ENCODE measurements at regions not wholly inside any gene's neighbourhood (a gene's known extent, or its start where the extent isn't known, plus 50 kb on each side); places are given as distances from the start of the nearest gene placed in this dataset.

DNA sequence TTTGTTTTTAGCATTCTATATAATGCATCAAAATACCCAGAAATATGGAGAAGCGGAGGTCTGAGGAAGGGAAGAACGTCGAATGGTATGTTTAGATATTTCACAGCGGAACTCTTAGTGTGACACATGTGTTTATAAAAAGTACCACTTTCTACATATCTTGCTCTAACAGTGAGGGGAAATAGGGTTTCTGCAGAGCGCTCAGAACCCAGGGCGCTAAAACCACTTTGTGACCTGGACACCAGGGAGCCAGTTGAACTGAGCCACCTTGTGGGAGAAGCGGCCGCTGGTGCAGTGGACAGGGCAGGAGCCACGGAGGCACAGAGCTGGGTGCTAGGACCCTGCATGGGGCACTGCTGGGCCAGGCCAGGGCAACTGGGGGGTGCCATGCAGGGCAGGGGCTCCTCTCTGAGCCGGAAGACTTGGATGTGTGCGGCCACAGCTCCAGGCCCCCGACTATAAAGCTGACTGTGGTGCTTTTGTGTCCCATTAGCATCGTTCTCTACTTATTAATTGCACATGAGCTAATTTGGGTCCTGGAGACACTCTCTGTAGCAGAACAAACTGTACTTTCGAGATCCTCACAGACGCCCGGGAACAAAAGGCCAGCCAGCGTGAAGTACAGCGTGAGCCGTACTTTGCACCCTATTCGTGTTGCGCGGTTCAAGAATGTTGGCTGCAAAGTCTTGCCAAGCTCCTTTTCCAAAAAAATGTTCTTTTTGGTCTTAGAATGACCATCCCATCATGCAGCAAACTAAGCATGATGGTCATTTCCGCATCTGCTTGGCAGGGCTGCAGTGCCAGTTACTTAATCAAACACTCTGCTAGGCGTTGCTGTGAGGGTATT lies 151.9 kb upstream of the ALKAL2 start:
- H3K36me3 Mint-ChIP-seq (ENCODE audit: low read depth): no peaks in the 10 kb centered on the region
- intact Hi-C loops (cut with micrococcal nuclease): loop anchor here (5.0 to 10.0 kb wide), 3 partner anchors 177 to 225 kb away; partner anchors contain the start of genes ACP1 and SH3YL1
- no peak overlapping the region for H3K27ac Mint-ChIP-seq
- H3K4me1 Mint-ChIP-seq (ENCODE audit: low read depth): peaks cover 7% of the 10 kb centered on the region
- DNase-seq: no peak
- no peak overlapping the region for H3K4me3 Mint-ChIP-seq
- CTCF ChIA-PET: no interaction called here
- H3K27me3 Mint-ChIP-seq (ENCODE audit: low read depth): no peaks in the 10 kb centered on the region
- no peaks in the 10 kb centered on the region for H3K9me3 Mint-ChIP-seq

GRCh38 chr2:439077-439476 lies 151.2 kb upstream of the ALKAL2 start:
- intact Hi-C loops (cut with micrococcal nuclease): loop anchor here (5.0 to 10.0 kb wide), 3 partner anchors 177 to 226 kb away; partner anchors contain the start of genes ACP1 and SH3YL1
- peaks cover 9% of the 10 kb centered on the region for H3K4me1 Mint-ChIP-seq (ENCODE audit: low read depth)
- H3K27ac Mint-ChIP-seq: no peak overlapping the region
- H3K36me3 Mint-ChIP-seq (ENCODE audit: low read depth): no peaks in the 10 kb centered on the region
- no peaks in the 10 kb centered on the region for H3K9me3 Mint-ChIP-seq
- no peak overlapping the region for H3K4me3 Mint-ChIP-seq
- CTCF ChIA-PET: no interaction called here
- DNase-seq: no peak
- H3K27me3 Mint-ChIP-seq (ENCODE audit: low read depth): no peaks in the 10 kb centered on the region

DNA sequence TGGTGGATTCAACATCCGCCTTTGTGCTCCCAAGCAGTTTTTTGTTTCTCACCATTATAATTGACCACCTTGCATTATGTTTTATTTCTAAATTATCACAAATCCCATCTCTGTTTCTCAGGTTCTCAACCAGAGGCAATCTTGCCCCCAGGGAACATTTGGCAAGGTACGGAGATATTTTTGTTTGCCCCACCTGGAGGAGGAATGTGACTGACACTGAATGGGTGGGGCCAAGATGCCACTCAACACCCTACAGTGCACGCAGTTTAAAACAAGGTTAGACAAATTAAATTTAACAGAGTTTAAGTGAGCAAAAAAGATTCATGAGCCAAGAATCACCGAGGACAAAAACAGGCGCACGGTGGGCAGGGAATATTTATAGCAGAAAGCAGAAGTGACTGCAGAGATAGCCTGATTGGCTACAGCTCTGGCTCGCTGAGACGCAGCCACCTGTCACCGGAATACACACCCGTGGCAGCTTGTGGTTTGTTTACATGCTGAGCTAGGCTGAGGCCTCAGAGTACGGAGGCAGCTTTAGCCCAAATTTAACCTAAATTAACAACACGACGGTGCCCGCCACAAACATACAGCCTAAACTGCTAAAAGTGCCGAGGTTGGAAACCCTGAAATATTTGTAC lies 150.0 kb upstream of the ALKAL2 start:
- peaks cover 9% of the 10 kb centered on the region for H3K4me1 Mint-ChIP-seq (ENCODE audit: low read depth)
- no peaks in the 10 kb centered on the region for H3K9me3 Mint-ChIP-seq
- no peak overlapping the region for H3K27ac Mint-ChIP-seq
- H3K27me3 Mint-ChIP-seq (ENCODE audit: low read depth): no peaks in the 10 kb centered on the region
- H3K4me3 Mint-ChIP-seq: peak overlapping the region; percentile 65
- CTCF ChIA-PET: no interaction called here
- no peaks in the 10 kb centered on the region for H3K36me3 Mint-ChIP-seq (ENCODE audit: low read depth)
- intact Hi-C loops (cut with micrococcal nuclease): loop anchor here (1.0 to 10.0 kb wide), 4 partner anchors 8 to 227 kb away; partner anchors contain the start of genes ACP1 and SH3YL1
- DNase-seq: peak; percentile 64

DNA sequence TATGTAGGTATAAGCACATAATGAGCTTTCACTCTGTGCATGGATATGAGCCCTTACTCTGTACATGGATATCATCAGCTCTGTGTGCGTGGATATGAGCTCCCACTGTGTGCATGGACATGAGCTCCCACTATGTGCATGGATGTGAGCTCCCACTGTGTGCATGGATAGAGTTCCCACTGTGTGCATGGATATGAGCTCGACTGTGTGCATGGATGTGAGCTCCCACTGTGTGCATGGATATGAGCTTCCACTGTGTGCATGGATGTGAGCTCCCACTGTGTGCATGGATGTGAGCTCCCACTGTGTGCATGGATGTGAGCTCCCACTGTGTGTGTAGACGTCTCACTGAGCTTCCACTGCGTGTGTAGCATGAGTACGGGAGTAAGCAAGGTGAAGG lies 149.3 kb upstream of the ALKAL2 start:
- no peak overlapping the region for H3K27ac Mint-ChIP-seq
- H3K27me3 Mint-ChIP-seq (ENCODE audit: low read depth): no peaks in the 10 kb centered on the region
- no peaks in the 10 kb centered on the region for H3K36me3 Mint-ChIP-seq (ENCODE audit: low read depth)
- no peaks in the 10 kb centered on the region for H3K9me3 Mint-ChIP-seq
- CTCF ChIA-PET: interaction anchor here (1.0 kb wide), 1 partner anchor 229 kb away, joined by 3 read pairs; no protein-coding TSS in a partner anchor
- peak overlapping the region; percentile 65 for H3K4me3 Mint-ChIP-seq
- peaks cover 9% of the 10 kb centered on the region for H3K4me1 Mint-ChIP-seq (ENCODE audit: low read depth)
- no peak for DNase-seq
- intact Hi-C loops (cut with micrococcal nuclease): loop anchor here (5.0 to 10.0 kb wide), 3 partner anchors 175 to 228 kb away; partner anchors contain the start of genes ACP1 and SH3YL1

DNA sequence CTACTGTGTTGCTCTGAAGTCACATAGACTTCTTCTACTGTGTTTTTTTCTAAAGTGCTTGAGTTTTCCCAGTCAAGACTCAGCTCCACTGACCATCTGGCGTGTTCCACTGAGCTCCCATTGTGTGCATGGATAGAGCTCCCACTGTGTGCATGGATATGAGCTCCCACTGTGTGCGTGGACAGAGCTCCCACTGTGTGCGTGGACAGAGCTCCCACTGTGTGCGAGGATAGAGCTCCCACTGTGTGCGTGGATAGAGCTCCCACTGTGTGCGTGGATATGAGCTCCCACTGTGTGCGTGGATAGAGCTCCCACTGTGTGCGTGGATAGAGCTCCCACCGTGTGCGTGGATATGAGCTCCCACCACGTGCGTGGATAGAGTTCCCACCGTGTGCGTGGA lies 148.3 kb upstream of the ALKAL2 start:
- CTCF ChIA-PET: interaction anchor here (0.7 to 1.0 kb wide), 2 partner anchors 230 to 356 kb away, joined by 3 read pairs; no protein-coding TSS in a partner anchor
- DNase-seq: no peak
- no peaks in the 10 kb centered on the region for H3K9me3 Mint-ChIP-seq
- H3K36me3 Mint-ChIP-seq (ENCODE audit: low read depth): no peaks in the 10 kb centered on the region
- H3K4me1 Mint-ChIP-seq (ENCODE audit: low read depth): peaks cover 9% of the 10 kb centered on the region
- no peak overlapping the region for H3K27ac Mint-ChIP-seq
- intact Hi-C loops (cut with micrococcal nuclease): loop anchor here (5.0 to 10.0 kb wide), 3 partner anchors 174 to 229 kb away; partner anchors contain the start of genes ACP1 and SH3YL1
- H3K27me3 Mint-ChIP-seq (ENCODE audit: low read depth): no peaks in the 10 kb centered on the region
- no peak overlapping the region for H3K4me3 Mint-ChIP-seq

- Mint-ChIP-seq H3K27ac (no peak overlapping the region), H3K4me3 (no peak overlapping the region), H3K4me1 (ENCODE audit: low read depth) (peaks cover 21% of the 10 kb centered on the region), H3K36me3 (ENCODE audit: low read depth) (no peaks in the 10 kb centered on the region), H3K9me3 (no peaks in the 10 kb centered on the region), H3K27me3 (ENCODE audit: low read depth) (no peaks in the 10 kb centered on the region)
- intact Hi-C loops (cut with micrococcal nuclease): loop anchor here (5.0 to 10.0 kb wide), 3 partner anchors 172 to 230 kb away; partner anchors contain the start of genes ACP1 and SH3YL1
- DNase-seq: no peak
- CTCF ChIA-PET: no interaction called here
Measured at GRCh38 chr2:434625-435024, 146.7 kb upstream of the ALKAL2 start.

- Mint-ChIP-seq H3K9me3 (no peaks in the 10 kb centered on the region), H3K27me3 (ENCODE audit: low read depth) (no peaks in the 10 kb centered on the region), H3K27ac (no peak overlapping the region), H3K4me3 (no peak overlapping the region), H3K36me3 (ENCODE audit: low read depth) (no peaks in the 10 kb centered on the region), H3K4me1 (ENCODE audit: low read depth) (peaks cover 25% of the 10 kb centered on the region)
- CTCF ChIA-PET: no interaction called here
- intact Hi-C loops (cut with micrococcal nuclease): loop anchor here (10.0 kb wide), 2 partner anchors 202 to 232 kb away; no protein-coding TSS in a partner anchor
- DNase-seq: no peak
Measured at GRCh38 chr2:433216-433615, 145.3 kb upstream of the ALKAL2 start.

- intact Hi-C loops (cut with micrococcal nuclease): loop anchor here (1.0 to 10.0 kb wide), 4 partner anchors 8 to 234 kb away; no protein-coding TSS in a partner anchor
Measured at GRCh38 chr2:430291-431040, 142.6 kb upstream of the ALKAL2 start.

DNA sequence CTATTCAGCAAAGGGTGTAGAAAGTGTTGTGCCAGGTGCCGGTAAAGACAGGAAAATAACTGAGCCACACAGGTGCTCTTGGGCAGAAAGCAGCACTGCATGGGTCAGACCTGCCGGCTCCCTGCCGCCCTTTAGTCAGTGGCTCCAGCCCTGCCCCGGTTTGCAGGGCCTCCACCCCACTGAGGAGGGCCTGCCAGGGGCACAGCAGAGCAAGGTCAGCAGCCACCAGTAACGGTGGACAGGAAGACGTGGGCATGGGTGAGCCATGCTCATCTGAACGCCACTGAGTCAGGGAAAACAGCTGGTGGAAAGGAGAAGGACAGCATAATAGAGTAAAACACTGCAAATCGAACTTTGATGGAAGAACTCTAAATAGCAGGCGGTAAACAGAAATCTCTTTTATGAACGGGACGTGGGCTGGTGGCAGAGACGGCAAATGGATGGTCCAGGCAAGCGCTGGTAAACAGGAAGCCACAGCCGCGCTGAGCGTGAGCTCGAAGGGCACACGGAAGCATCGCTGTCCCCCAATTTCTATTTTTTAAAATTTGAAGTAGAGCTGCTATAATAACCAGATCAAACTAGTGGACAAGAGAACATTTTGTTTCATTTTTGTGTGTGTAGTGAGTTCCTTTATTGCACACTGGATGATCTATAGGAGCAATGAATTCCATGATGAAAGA lies 141.8 kb upstream of the ALKAL2 start:
- CTCF ChIA-PET: interaction anchor here (0.6 to 1.6 kb wide), 2 partner anchors 50 to 112 kb away, joined by 3 to 4 read pairs; no protein-coding TSS in a partner anchor
- Mint-ChIP-seq H3K4me3 (peak overlapping the region; percentile 52), H3K9me3 (no peaks in the 10 kb centered on the region), H3K4me1 (ENCODE audit: low read depth) (peaks cover 20% of the 10 kb centered on the region), H3K36me3 (ENCODE audit: low read depth) (no peaks in the 10 kb centered on the region), H3K27me3 (ENCODE audit: low read depth) (no peaks in the 10 kb centered on the region), H3K27ac (no peak overlapping the region)
- DNase-seq: peak; percentile 26
- intact Hi-C loops (cut with micrococcal nuclease): loop anchor here (1.0 to 10.0 kb wide), 4 partner anchors 9 to 235 kb away; no protein-coding TSS in a partner anchor

More at GRCh38 chr2:430291-431040, 142.6 kb upstream of the ALKAL2 start:
- CTCF ChIA-PET: interaction anchor here (0.6 to 1.6 kb wide), 2 partner anchors 49 to 113 kb away, joined by 3 to 4 read pairs; no protein-coding TSS in a partner anchor
- Mint-ChIP-seq H3K36me3 (ENCODE audit: low read depth) (no peaks in the 10 kb centered on the region), H3K27me3 (ENCODE audit: low read depth) (no peaks in the 10 kb centered on the region), H3K4me3 (peak overlapping the region; percentile 52), H3K9me3 (no peaks in the 10 kb centered on the region), H3K27ac (no peak overlapping the region), H3K4me1 (ENCODE audit: low read depth) (peaks cover 22% of the 10 kb centered on the region)
- DNase-seq: no peak

DNA sequence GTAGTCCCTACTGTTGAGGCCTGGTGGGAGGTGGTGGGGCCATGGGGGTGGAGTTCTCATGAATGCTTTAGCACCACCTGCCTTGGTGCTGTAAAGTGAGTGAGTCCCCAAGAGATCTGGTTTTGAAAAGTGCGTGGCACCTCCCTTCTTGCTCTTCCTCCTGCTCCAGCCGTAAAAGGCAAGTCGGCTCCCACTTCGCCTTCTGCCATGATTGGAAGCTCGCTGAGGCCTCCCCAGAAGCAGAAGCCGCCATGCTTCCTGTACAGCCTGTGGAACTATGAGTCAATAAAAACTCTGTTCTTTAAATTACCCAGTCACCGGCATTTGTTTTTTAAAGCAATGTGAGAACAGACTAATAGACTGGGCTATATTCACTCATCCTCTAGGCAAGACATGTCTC lies 141.3 kb upstream of the ALKAL2 start:
- Mint-ChIP-seq H3K4me1 (ENCODE audit: low read depth) (peaks cover 19% of the 10 kb centered on the region), H3K4me3 (peak overlapping the region; percentile 52), H3K27ac (no peak overlapping the region), H3K27me3 (ENCODE audit: low read depth) (no peaks in the 10 kb centered on the region), H3K36me3 (ENCODE audit: low read depth) (no peaks in the 10 kb centered on the region), H3K9me3 (no peaks in the 10 kb centered on the region)
- CTCF ChIA-PET: no interaction called here
- intact Hi-C loops (cut with micrococcal nuclease): no loop called here
- DNase-seq: no peak

DNA sequence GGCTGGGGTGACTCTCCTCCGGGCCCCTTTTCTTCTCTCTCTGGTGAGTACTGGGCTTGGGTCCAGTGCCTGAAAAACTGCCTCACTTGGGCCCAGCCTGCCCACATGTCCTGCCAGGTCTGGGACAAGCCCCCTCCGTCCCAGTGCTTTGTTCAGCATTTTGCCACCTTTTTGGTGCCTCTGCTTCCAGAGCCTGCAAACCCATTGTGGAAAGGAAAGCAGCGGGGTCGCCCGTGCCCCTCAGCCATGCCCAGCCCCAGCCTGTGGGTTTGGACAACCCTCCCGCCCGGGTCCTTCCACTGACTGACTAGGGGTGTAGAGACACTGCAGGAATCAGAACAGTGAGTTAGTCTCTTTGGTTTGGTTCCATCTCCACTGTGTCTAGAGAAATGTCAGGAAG lies 140.7 kb upstream of the ALKAL2 start:
- Mint-ChIP-seq H3K4me3 (no peak overlapping the region), H3K36me3 (ENCODE audit: low read depth) (no peaks in the 10 kb centered on the region), H3K9me3 (no peaks in the 10 kb centered on the region), H3K4me1 (ENCODE audit: low read depth) (peaks cover 19% of the 10 kb centered on the region), H3K27ac (no peak overlapping the region), H3K27me3 (ENCODE audit: low read depth) (peaks cover 3% of the 10 kb centered on the region)
- CTCF ChIA-PET: no interaction called here
- intact Hi-C loops (cut with micrococcal nuclease): no loop called here
- no peak for DNase-seq

Measured in activated naive CD4-positive, alpha-beta T cell treated with anti-CD3 and anti-CD28 coated beads for 36 hours (primary cell).